ENCODE measurements at regions not wholly inside any gene's neighbourhood (a gene's known extent, or its start where the extent isn't known, plus 50 kb on each side); places are given as distances from the start of the nearest gene placed in this dataset.

DNA sequence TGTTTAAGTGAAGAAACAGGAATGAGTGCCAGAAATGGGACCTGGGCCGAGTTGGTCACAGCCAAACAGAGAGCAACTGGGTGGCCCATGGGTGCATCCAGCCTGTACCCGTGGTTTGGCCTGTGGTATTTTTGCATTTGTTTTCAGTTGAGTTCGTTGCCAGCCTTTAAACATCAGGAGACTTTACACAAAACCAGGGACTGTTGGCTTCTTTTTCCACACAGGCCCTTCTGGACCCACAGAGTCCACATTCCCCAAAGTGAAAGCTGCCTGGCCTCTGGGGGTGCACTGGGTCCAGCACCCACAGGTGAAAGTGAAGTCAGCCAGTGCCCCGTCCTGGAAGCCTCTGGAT is 54.1 kb upstream of the TNS3 start:
- TF ChIP-seq, protein P1, sequence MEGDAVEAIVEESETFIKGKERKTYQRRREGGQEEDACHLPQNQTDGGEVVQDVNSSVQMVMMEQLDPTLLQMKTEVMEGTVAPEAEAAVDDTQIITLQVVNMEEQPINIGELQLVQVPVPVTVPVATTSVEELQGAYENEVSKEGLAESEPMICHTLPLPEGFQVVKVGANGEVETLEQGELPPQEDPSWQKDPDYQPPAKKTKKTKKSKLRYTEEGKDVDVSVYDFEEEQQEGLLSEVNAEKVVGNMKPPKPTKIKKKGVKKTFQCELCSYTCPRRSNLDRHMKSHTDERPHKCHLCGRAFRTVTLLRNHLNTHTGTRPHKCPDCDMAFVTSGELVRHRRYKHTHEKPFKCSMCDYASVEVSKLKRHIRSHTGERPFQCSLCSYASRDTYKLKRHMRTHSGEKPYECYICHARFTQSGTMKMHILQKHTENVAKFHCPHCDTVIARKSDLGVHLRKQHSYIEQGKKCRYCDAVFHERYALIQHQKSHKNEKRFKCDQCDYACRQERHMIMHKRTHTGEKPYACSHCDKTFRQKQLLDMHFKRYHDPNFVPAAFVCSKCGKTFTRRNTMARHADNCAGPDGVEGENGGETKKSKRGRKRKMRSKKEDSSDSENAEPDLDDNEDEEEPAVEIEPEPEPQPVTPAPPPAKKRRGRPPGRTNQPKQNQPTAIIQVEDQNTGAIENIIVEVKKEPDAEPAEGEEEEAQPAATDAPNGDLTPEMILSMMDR (IDR thresholded peaks at IDR 0.05; ENCODE audit: poor library complexity), result no peak
- TF ChIP-seq EZH2 (IDR thresholded peaks at IDR 0.05; ENCODE audit: borderline replicate concordance), result no peak
- TF ChIP-seq EZH2phosphoT487 (IDR thresholded peaks at IDR 0.05; ENCODE audit: low read depth, severe bottlenecking, unreplicated experiment), result no peak
